ENCODE measurements at regions not wholly inside any gene's neighbourhood (a gene's known extent, or its start where the extent isn't known, plus 50 kb on each side); places are given as distances from the start of the nearest gene placed in this dataset.

DNA sequence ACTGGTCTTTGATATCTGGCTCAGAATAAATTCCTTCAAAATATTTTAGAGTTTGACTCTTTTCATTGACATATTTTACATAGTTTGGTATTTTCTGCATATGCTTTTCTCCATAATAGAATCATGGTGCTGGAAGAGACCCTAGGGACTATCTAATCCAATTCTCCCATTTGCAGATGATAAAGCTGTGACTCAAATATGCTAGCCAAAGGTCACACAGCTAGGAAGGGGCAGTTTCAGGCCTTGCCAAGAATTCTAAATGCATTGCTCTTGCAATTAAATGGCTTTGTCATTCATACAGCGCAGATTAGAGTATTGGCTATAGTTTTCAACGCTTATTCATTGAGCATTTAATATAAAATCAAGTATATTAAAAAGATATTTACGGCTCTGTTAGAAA is 374.1 kb upstream of the RASGEF1B start:
- no peak for TF ChIP-seq CTCF (IDR thresholded peaks at IDR 0.05)
- no peak for TF ChIP-seq EP300 (IDR thresholded peaks at IDR 0.05)
- TF ChIP-seq POLR2A (IDR thresholded peaks at IDR 0.05): no peak
- no peak for TF ChIP-seq POLR2AphosphoS5 (IDR thresholded peaks at IDR 0.05)
